ENCODE measurements at regions not wholly inside any gene's neighbourhood (a gene's known extent, or its start where the extent isn't known, plus 50 kb on each side); places are given as distances from the start of the nearest gene placed in this dataset.

DNA sequence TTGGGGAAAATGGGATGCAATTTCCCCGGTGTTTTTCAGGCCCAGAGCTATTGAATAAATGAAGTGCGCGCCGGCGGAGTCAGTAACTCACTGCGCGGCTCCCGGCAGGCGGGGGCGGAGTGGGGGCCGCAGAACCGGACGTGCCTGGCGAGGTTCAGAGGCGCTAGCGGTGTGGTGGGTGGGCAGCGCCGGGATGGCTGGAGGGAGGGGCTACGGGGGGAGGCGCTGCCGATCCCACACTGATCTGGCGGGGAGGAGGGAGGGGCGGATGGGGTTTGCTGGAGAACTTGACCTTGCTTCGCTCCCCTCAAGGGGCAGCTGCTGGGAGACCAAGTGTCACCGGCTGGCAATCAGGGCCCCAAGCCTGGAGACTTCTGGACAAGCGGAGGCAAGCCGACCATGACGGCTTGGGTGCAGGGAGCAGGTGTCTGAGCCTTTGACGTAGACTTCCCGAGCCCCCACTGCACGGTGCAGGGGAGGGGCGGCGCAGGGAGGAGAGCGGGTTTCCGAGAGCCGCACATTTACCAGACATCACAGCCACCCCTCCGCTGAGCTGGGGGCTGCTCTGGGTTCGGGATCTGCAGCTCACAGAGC lies 174.1 kb upstream of the RTL1 start:
- no peak overlapping the region for H3K27ac Mint-ChIP-seq (ENCODE audit: low read depth, unreplicated experiment)
- no peaks in the 10 kb centered on the region for H3K36me3 Mint-ChIP-seq (ENCODE audit: insufficient read depth, unreplicated experiment)
- intact Hi-C loops (cut with micrococcal nuclease): no loop called here
- DNase-seq (ENCODE audit: unreplicated experiment): no peak
- no peaks in the 10 kb centered on the region for H3K27me3 Mint-ChIP-seq (ENCODE audit: insufficient read depth, unreplicated experiment)
- H3K4me3 Mint-ChIP-seq (ENCODE audit: unreplicated experiment): no peak overlapping the region
- CTCF ChIA-PET: no interaction called here
- POLR2A ChIA-PET: no interaction called here
- TF ChIP-seq CTCF (IDR thresholded peaks at IDR 0.05; ENCODE audit: unreplicated experiment): no peak
- BruUV-seq (replicated peaks): no TSS peak
- H3K4me1 Mint-ChIP-seq (ENCODE audit: insufficient read depth, unreplicated experiment): peaks cover 11% of the 10 kb centered on the region
- H3K9me3 Mint-ChIP-seq (ENCODE audit: unreplicated experiment): peaks cover 10% of the 10 kb centered on the region

- H3K4me1 Mint-ChIP-seq (ENCODE audit: insufficient read depth, unreplicated experiment): peaks cover 11% of the 10 kb centered on the region
- POLR2A ChIA-PET: no interaction called here
- no TSS peak for BruUV-seq (replicated peaks)
- no peaks in the 10 kb centered on the region for H3K36me3 Mint-ChIP-seq (ENCODE audit: insufficient read depth, unreplicated experiment)
- CTCF ChIA-PET: no interaction called here
- intact Hi-C loops (cut with micrococcal nuclease): no loop called here
- no peaks in the 10 kb centered on the region for H3K27me3 Mint-ChIP-seq (ENCODE audit: insufficient read depth, unreplicated experiment)
- H3K9me3 Mint-ChIP-seq (ENCODE audit: unreplicated experiment): peaks cover 10% of the 10 kb centered on the region
- no peak for TF ChIP-seq CTCF (IDR thresholded peaks at IDR 0.05; ENCODE audit: unreplicated experiment)
- no peak for DNase-seq (ENCODE audit: unreplicated experiment)
- no peak overlapping the region for H3K4me3 Mint-ChIP-seq (ENCODE audit: unreplicated experiment)
- no peak overlapping the region for H3K27ac Mint-ChIP-seq (ENCODE audit: low read depth, unreplicated experiment)
These were observed 174.8 kb upstream of the RTL1 start for GRCh38 chr14:101078170-101078891.

DNA sequence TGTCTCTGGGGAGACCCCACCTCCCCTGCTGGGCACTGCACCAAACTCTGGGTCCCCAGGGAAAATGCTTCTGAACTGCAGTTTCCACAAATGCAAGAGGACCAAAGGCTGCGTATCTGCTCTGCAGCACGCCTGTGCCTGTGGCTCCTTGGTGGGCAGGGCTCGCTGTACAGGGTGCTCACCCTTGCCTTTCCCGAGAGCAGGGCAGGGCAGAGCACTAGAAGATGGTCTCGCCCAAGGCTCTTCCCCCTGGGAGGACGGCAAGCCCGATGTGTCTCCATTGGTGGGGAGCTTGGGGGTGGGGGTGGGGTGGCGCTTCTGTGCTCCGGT lies 175.3 kb upstream of the RTL1 start:
- Mint-ChIP-seq H3K9me3 (ENCODE audit: unreplicated experiment) (peaks cover 10% of the 10 kb centered on the region), H3K27ac (ENCODE audit: low read depth, unreplicated experiment) (no peak overlapping the region), H3K27me3 (ENCODE audit: insufficient read depth, unreplicated experiment) (no peaks in the 10 kb centered on the region), H3K4me3 (ENCODE audit: unreplicated experiment) (no peak overlapping the region), H3K36me3 (ENCODE audit: insufficient read depth, unreplicated experiment) (no peaks in the 10 kb centered on the region), H3K4me1 (ENCODE audit: insufficient read depth, unreplicated experiment) (peaks cover 11% of the 10 kb centered on the region)
- TF ChIP-seq CTCF (IDR thresholded peaks at IDR 0.05; ENCODE audit: unreplicated experiment): no peak
- intact Hi-C loops (cut with micrococcal nuclease): no loop called here
- CTCF ChIA-PET: no interaction called here
- BruUV-seq (replicated peaks): no TSS peak
- POLR2A ChIA-PET: no interaction called here
- DNase-seq (ENCODE audit: unreplicated experiment): no peak

GRCh38 chr14:101080922-101081593 lies 177.5 kb upstream of the RTL1 start:
- POLR2A ChIA-PET: no interaction called here
- intact Hi-C loops (cut with micrococcal nuclease): no loop called here
- Mint-ChIP-seq H3K9me3 (ENCODE audit: unreplicated experiment) (peaks cover 10% of the 10 kb centered on the region), H3K36me3 (ENCODE audit: insufficient read depth, unreplicated experiment) (no peaks in the 10 kb centered on the region), H3K27me3 (ENCODE audit: insufficient read depth, unreplicated experiment) (no peaks in the 10 kb centered on the region), H3K27ac (ENCODE audit: low read depth, unreplicated experiment) (no peak overlapping the region), H3K4me1 (ENCODE audit: insufficient read depth, unreplicated experiment) (no peaks in the 10 kb centered on the region), H3K4me3 (ENCODE audit: unreplicated experiment) (no peak overlapping the region)
- BruUV-seq (replicated peaks): no TSS peak
- CTCF ChIA-PET: interaction anchor here (0.7 kb wide), 1 partner anchor 226 kb away, joined by 3 read pairs; no protein-coding TSS in a partner anchor
- no peak for TF ChIP-seq CTCF (IDR thresholded peaks at IDR 0.05; ENCODE audit: unreplicated experiment)
- no peak for DNase-seq (ENCODE audit: unreplicated experiment)
